NCI-H2081 (cell line): ENCODE measurements at regions not wholly inside any gene's neighbourhood (a gene's known extent, or its start where the extent isn't known, plus 50 kb on each side); places are given as distances from the start of the nearest gene placed in this dataset.
"Not testable (repeated sequence)": the region's sequence is repeated elsewhere in the genome, so short reads cannot be mapped to it uniquely, and the experiment has no call there.

ENCODE experiments used
- DNase-seq, 2 experiments: peaks; one replicate each; lab custom pipeline; 2025; lab: John Stamatoyannopoulos, UW

DNA sequence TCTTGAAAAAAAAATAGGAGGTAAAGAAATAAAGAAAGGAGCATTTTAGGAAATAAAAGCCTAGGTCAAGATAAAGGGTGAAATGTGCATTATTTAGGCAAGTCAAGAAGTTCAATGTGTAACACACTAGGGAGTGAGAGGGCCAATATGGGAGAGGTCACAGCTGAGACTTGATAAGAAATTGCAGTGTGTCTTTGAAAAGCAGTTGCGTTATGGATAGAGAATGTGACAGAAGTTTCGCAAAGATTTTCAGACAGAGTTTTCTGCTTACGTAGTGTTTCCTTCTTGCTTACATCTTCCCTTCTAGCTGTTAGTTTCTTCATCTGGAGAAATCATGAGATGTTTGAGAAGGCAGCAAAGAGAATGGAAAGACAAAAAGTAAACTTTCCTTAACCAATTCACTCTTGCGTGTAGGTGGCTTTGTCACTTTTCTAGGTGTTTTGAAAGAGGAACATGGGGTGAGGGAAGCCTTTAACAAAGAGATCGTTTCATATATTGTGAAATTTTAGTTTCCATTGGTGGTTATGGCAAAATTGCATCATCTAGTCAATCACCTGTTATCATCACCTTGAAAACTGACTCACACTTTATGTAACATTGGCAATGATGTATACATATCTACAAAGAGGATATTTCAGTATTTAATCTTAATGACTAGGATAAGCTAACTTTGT is 975.5 kb downstream of the OLFM4 start:
- DNase-seq, result no peak

- DNase-seq, result no peak
Observed at GRCh38 chr13:54016542-54016941, 987.9 kb downstream of the OLFM4 start.

GRCh38 chr13:54018485-54018884 is 989.9 kb downstream of the OLFM4 start:
- DNase-seq, result no peak

- no peak for DNase-seq
Observed at GRCh38 chr13:54029226-54029625, 1000.6 kb downstream of the OLFM4 start.

DNA sequence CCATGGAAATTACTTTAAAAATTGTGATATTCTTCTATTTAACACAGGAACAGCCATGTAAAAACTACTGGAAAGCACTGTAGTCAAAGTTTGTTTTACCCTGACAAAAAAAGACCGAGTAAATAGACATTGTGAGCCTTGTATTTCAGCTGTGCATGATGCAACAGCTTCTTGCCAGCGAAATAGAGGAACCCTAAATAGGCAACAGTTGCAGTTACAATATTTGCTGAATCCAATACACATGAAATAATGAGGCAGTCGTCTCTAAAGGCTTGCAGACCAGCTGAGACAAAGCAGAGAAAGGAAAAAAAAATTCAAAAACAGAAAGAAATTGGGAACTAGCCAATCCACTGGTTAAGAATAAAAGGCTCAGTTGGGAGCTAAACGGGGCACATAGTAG is 1001.1 kb downstream of the OLFM4 start:
- DNase-seq, result peak in 1 of 2 experiments; percentile 0

DNA sequence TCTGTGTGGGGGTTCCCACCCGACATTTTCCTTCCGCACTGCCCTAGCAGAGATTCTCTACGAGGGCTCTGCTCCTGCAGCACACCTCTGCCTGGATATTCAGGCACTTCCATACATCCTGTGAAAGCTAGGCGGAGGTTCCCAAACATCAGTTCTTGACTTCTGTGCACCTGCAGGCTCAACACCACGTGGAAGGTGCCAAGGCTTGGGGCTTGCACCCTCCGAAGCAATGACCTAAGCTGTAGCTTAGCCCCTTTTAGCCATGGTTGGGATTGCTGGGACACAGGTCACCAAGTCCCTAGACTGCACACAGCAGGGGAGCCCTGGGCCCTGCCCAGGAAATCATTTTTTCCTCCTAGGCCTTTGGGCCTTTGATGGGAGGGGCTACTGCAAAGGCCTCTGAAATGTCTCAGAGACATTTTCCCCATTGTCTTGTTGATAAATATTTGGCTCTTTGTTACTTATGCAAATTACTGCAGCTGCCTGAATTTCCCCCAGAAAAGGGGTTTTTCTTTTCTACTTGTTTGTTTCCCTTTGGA is 1004.8 kb downstream of the OLFM4 start:
- DNase-seq, result no peak

DNA sequence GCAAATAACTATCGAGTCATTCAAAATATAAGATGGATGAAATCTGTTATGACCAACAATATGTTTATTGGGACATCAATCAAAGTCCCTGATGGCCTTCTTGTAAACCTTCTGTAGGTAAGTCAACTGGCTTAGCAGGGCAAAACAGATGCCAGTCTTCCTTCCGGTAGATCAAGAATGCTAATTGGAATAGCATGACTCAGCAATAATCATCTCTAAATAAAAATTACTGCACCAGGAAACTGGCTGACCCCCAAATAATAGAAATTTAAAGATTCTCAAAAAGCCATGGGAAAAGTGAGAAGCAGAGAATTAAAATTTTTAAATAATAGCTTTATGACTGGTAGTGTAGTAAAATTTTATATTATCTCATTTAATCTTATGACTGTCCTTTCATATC is 1005.4 kb downstream of the OLFM4 start:
- no peak for DNase-seq

DNA sequence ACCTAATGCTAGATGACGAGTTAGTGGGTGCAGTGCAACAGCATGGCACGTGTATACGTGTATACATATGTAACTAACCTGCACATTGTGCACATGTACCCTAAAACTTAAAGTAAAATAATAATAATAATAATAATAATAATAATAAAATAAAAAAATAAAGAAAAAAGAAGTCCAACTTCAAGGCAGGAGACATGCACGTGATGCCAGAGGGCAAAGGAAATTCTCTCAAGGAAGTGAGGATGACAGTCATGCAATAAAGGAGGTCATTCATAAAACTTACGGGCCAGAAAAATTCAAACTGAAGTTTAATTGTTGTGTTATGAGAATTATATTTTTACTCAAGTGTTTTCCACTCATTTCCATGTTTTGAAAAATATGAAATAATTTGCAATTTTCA is 1028.8 kb downstream of the OLFM4 start:
- not testable (repeated sequence) for DNase-seq

DNA sequence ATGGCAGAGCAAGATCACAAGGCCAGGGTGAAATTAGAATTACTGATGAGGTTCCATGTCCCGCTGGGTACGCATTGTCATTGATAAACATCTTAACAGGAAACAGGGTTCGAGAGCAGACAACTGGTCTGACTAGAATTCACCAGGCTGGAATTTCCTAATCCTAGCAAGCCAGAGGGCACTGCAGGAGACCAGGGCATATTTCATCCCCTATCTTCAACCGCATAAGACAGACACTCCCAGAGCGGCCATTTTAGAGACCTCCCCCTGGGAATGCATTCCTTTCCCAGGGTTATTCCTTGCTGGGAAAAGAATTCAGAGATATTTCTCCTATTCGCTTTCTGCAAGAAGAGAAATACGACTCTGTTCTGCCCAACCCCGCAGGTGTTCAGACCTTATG is 1041.3 kb downstream of the OLFM4 start:
- DNase-seq, result not testable (repeated sequence)

GRCh38 chr13:54077569-54077968 is 1049.0 kb downstream of the OLFM4 start:
- no peak for DNase-seq

- DNase-seq, result no peak
Observed at GRCh38 chr13:54078271-54078870, 1049.8 kb downstream of the OLFM4 start.

DNA sequence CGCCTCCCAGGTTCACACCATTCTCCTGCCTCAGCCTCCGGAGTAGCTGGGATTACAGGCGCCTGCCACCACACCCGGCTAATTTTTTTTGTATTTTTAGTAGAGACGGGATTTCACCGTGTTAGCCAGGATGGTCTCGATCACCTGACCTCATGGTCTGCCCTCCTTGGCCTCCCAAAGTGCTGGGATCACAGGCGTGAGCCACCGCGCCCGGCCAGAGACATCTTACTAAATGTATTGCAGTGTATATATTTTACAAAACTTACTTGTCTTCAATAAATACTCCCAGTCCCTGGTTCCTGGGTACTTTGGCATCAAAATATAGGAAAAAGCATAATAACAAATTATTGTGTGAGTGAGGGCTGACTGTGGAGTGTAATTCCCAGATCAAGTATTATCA is 1053.7 kb downstream of the OLFM4 start:
- DNase-seq, result not testable (repeated sequence)

DNA sequence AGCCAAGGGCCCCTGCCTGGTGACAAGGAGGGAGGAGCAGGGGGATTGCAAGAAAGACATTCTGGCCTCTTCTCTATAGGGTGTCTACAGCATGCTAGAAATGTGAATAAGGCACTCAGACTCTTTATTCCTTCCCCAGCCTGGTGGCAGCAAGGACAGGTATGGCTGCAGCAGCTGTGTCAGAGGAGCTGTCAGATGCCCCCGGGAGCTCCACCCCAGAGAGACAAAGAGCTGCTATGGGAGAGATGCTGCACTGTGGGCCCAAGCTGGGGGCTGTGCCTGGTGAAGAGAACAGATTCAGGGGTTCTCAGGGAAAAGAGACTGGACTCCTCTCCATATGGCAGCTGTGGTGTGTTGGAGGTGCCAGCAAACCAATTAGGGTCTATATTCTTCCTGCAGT is 1063.3 kb downstream of the OLFM4 start:
- DNase-seq, result no peak

- no peak for DNase-seq
Observed at GRCh38 chr13:54092686-54093085, 1064.1 kb downstream of the OLFM4 start.

DNA sequence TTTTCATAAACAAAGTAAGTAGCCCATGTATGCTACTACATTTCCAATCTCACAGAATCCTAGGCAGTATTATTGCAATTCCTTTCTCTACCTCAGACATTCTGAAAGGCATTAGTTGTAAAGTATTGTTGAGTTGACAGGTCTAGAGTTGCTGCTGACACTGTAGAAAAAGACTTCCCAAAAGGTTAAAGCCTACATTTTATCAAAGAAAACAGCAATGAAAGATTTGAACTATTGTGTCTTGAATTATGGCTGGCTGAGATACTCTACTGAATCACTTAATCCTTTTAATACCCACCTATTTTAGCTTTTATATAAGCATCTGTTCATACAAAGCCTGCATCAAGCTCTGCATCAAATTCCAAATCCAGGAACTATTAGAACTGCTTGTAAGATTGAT is 1082.0 kb downstream of the OLFM4 start:
- DNase-seq, result no peak

DNA sequence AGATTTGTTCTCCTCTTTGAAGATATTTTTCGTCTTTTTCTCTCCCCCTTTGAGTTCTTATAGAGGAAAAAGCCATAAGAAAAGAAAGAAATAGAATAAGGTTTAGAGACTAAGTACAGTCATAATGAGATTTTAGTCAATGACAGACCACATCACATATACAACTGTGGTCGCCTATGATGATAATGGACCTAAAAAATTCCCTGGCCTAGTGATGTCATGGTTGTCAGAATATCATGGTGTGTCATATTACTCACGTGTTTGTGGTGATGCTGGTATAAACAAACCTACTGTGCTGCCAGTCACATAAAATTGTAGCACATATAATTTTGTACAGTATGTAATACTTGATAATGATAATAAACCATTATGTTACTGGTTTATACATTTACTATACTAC is 1096.1 kb downstream of the OLFM4 start:
- no peak for DNase-seq

GRCh38 chr13:54130931-54131330 is 1102.3 kb downstream of the OLFM4 start:
- not testable (repeated sequence) for DNase-seq

DNA sequence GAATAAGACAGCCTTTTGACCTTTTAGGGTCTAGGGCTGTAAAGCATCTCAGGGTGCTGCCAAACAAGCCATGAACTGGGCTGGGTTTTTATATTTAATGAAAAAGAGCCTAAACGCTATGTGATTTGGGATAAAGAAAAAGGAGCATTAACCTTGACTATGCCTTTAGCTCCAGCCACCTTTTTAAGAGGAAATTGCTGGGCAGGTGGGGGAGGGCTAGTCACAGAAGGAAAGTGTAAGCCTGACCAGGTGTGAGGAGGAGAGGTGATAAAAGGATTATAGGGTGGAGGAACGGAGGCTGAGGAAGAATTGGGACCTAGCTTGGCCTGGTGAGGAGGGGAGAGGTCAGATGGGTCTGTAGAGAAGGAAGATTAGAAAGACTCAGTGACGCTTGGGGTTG is 1102.8 kb downstream of the OLFM4 start:
- DNase-seq, result not testable (repeated sequence)

GRCh38 chr13:54132127-54132526 is 1103.5 kb downstream of the OLFM4 start:
- DNase-seq, result not testable (repeated sequence)

GRCh38 chr13:54132720-54133119 is 1104.1 kb downstream of the OLFM4 start:
- not testable (repeated sequence) for DNase-seq

DNA sequence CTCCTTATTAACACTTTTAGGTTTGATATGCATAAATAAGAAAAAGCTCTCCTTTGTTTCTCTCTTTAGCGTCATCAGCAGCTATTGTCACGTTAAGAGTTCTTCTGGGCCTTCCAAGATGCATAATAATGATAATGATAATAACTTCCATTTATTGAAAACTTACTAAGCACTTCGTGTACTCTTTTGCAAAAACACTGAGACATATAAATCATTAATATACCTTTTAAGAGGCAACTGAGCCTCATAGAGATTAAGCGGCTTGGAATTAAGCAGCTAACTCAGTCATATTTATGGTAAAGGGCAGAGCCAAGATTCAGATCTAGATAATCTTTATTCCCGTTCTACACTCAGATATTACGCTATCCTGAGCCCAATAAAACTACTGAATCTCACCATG is 1105.1 kb downstream of the OLFM4 start:
- DNase-seq, result no peak

GRCh38 chr13:54144828-54145227 is 1116.2 kb downstream of the OLFM4 start:
- DNase-seq, result no peak

DNA sequence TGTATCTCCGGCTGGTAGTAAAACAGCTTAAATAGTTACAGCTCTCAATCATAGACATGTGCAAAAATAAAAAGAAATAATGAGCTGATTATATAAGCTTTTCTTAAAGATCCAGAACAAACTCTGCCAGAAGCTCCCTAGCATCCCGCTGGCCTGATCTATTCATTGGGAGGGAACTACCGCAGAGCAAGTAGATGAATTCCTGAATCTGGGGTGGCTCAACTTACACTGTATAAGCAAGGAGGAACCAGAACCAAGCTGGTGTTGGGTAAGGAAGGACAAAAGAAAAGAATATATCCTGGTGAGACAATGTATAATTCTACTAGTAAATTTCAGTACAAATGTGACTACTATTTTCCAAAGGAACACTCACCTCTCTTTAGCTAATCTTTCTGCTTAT is 1122.2 kb downstream of the OLFM4 start:
- no peak for DNase-seq

DNA sequence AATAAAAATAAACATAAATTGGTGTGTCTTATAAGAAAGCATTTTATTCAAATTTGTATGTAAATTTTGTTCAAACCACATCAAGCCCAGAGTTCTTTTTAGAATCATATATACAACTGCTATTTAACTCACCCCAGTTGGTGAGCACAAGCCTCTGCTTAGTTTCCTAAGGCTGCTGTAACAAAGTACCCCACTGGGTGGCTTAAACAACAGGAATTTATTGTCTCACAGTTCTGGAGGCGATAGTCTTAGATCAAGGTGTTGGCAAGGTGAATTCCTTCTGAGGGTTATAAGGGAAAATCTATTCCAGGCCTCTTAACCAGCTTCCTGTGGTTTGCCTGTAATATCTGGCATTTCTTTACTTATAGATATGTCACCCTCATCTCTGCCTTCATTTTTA is 1133.5 kb downstream of the OLFM4 start:
- no peak for DNase-seq
